Epithelial cell of esophagus (primary cell): ENCODE measurements at regions not wholly inside any gene's neighbourhood (a gene's known extent, or its start where the extent isn't known, plus 50 kb on each side); places are given as distances from the start of the nearest gene placed in this dataset.
A peak's percentile ranks its signal among the peaks of the same experiment; 100 is the strongest.
"Not testable (repeated sequence)": the region's sequence is repeated elsewhere in the genome, so short reads cannot be mapped to it uniquely, and the experiment has no call there.

Experiments
- DNase-seq: peaks from one replicate; pipeline ENCODE4 v3.0.0; 2010; ENCODE audit warnings: low read depth
- H3K4me3 ChIP-seq: 2 replicates; pipeline ENCODE4 v1.5.1; 2011; ENCODE audit warnings: mild to moderate bottlenecking, low read length, control low read depth
- CTCF ChIP-seq: IDR thresholded peaks from 2 replicates; pipeline ENCODE4 v1.5.1; 2011; ENCODE audit warnings: low read depth, mild to moderate bottlenecking, low read length, control low read depth, inconsistent platforms; ENCODE audit not compliant: insufficient read depth; ENCODE audit errors: missing control alignments

GRCh38 chr12:77226368-77226767, 161.0 kb upstream of the E2F7 start:
- no peak overlapping the region for H3K4me3 ChIP-seq
- TF ChIP-seq CTCF: no peak
- DNase-seq: no peak

- no peak overlapping the region for H3K4me3 ChIP-seq
- no peak for TF ChIP-seq CTCF
- DNase-seq: no peak
Observed at GRCh38 chr12:77225373-77225772, 160.0 kb upstream of the E2F7 start.

- TF ChIP-seq CTCF: no peak
- H3K4me3 ChIP-seq: no peak overlapping the region
- no peak for DNase-seq
Observed at GRCh38 chr12:77224346-77224745, 159.0 kb upstream of the E2F7 start.

- no peak for TF ChIP-seq CTCF
- no peak for DNase-seq
- H3K4me3 ChIP-seq: no peak overlapping the region
Observed at GRCh38 chr12:77222336-77222735, 157.0 kb upstream of the E2F7 start.

GRCh38 chr12:77220586-77220985, 155.2 kb upstream of the E2F7 start:
- DNase-seq: no peak
- no peak for TF ChIP-seq CTCF
- H3K4me3 ChIP-seq: no peak overlapping the region

- no peak for TF ChIP-seq CTCF
- no peak overlapping the region for H3K4me3 ChIP-seq
- DNase-seq: no peak
Observed at GRCh38 chr12:77218278-77218677, 152.9 kb upstream of the E2F7 start.

- not testable (repeated sequence) for H3K4me3 ChIP-seq, DNase-seq
Observed at GRCh38 chr12:77216136-77216535, 150.8 kb upstream of the E2F7 start.

GRCh38 chr12:77214136-77214535, 148.8 kb upstream of the E2F7 start:
- no peak overlapping the region for H3K4me3 ChIP-seq
- DNase-seq: peak; percentile 18
- no peak for TF ChIP-seq CTCF
